PFSK-1 (cell line): ENCODE measurements at regions not wholly inside any gene's neighbourhood (a gene's known extent, or its start where the extent isn't known, plus 50 kb on each side); places are given as distances from the start of the nearest gene placed in this dataset.

Source experiments
- FOXP2 ChIP-seq: optimal IDR thresholded peaks from 2 replicates; pipeline ENCODE3; 2011; ENCODE audit warnings: borderline replicate concordance, control low read depth, inconsistent platforms; ENCODE audit not compliant: insufficient read depth; ENCODE audit errors: extremely low read length, extremely low read depth
- POLR2AphosphoS5 ChIP-seq: IDR thresholded peaks from 2 replicates; pipeline ENCODE4 v1.6.1; 2012; ENCODE audit warnings: low read depth, mild to moderate bottlenecking, control low read depth, low read length, moderate library complexity

GRCh38 chr7:32253299-32253698 is 183.1 kb upstream of the PDE1C start:
- TF ChIP-seq POLR2AphosphoS5 (no peak), FOXP2 (no peak)
